CD4-positive, alpha-beta T cell treated with Interleukin-2 at 100 ng/mL for 4 hours (primary cell): ENCODE measurements at regions not wholly inside any gene's neighbourhood (a gene's known extent, or its start where the extent isn't known, plus 50 kb on each side); places are given as distances from the start of the nearest gene placed in this dataset.
"Not testable (repeated sequence)": the region's sequence is repeated elsewhere in the genome, so short reads cannot be mapped to it uniquely, and the experiment has no call there.

Experiments
- DNase-seq: peaks from one replicate; pipeline ENCODE4 v3.0.0-alpha.2; 2020; ENCODE audit warnings: low spot score

DNA sequence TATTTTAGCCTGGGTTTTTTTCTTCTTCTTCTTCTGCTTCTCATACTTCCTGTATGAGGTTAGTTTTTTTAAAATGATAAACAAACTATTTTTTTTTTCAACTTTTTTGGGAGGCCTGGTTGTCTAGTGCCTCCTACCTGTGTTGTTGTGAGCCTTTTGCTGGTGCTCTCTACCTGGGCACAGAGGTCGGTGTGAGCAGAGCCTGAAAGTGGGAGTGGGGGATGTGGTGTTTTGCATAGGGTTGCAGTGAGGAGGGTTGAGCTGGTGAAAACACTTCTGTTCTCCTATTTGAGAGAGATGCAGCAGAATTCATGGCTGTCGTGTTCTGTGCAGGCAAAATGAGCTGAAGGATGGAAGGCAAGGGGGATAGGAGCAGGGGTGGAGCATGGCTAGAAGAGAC lies 232.7 kb upstream of the PLGLB2 start:
- peak; percentile 50 for DNase-seq

GRCh38 chr2:87515875-87516274 lies 232.0 kb upstream of the PLGLB2 start:
- not testable (repeated sequence) for DNase-seq

DNA sequence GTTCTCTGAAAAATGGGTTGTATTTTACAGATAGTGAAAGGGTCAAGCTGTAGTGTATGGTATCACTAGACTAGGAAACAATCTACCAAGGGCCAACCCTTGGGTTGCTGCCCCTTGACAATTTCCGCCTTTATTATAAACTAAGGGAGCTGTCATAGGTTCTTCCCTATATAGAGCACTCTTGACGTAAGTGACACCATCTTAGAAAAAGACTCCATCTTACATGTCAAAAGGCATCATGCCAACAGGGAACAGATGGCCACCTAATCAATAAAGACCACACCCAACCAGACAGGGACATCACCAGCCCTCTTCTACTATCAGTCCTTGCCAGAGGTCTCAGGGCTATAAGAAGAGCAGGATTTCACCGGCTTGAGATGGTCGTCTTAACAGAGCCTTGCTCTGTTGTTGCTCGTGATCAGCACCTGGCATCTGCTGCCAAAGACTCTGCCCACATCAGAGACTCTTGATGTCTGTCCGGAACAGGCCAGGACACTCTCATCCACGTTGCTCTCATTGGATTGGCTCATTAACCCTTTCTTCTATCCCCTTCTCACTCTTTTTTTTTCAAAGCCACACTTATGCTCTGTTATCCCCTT lies 231.4 kb upstream of the PLGLB2 start:
- not testable (repeated sequence) for DNase-seq

DNA sequence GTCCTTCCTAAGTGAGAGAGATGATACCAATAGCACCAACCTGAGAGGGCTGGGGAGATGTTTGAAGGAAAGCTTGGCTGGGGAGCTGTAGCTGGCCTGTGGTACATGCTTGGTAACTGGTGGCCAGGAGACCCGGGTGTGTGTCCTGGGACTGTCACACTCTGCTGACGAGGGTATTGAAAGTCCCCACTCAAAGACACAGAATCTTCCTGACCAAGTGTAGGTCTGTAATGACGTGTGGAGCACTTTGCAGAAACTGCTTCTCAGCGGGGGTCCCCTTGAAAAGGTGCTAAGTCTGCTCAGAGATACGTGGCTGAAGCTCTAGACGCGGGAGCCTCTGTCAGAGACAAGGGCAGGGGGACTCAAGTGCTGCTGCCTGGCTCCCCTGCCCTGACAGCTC lies 230.4 kb upstream of the PLGLB2 start:
- not testable (repeated sequence) for DNase-seq

DNA sequence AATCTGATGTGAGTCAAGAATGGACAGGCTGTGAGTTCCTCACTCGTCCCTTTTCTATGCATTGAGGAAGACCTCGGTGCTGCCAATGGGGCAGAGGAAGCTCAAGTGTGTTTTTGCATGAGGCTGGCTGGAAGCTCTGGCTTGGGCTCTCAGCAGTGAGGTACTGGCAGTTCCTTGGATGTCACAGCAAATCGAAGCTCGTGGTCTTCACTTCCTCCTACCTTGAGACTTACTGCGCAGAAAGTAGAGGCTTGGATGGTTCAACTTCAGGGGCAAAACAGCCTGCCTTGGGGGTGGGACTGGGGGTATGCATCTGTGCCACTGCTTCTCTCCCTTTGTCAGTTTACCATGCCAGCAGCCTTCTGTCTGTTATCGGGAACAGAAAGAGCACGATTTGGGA lies 229.8 kb upstream of the PLGLB2 start:
- not testable (repeated sequence) for DNase-seq

DNA sequence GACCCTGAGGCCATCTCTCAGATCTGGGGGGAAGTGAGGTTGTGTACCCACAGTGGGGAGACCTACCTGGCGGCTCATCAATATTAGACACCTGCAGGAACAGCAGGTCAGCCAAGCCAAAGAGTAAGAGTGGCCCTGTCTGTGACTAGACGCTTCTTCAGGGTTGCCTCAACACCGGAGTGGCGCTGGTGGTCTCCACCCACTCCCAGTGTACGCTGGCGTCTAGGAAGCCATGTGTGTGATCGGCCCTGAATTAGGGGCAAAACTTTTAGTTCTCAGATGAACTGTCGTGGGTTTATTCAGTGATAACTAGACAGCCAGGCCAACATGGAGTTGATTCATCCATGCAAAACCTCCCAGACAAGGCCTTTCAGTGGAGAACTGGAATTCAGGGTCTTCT lies 229.3 kb upstream of the PLGLB2 start:
- not testable (repeated sequence) for DNase-seq

- DNase-seq: not testable (repeated sequence)
These were observed 228.5 kb upstream of the PLGLB2 start for GRCh38 chr2:87519158-87520011.

- DNase-seq: peak; percentile 61
These were observed 226.8 kb upstream of the PLGLB2 start for GRCh38 chr2:87521057-87521456.

- not testable (repeated sequence) for DNase-seq
These were observed 226.4 kb upstream of the PLGLB2 start for GRCh38 chr2:87521489-87521888.

DNA sequence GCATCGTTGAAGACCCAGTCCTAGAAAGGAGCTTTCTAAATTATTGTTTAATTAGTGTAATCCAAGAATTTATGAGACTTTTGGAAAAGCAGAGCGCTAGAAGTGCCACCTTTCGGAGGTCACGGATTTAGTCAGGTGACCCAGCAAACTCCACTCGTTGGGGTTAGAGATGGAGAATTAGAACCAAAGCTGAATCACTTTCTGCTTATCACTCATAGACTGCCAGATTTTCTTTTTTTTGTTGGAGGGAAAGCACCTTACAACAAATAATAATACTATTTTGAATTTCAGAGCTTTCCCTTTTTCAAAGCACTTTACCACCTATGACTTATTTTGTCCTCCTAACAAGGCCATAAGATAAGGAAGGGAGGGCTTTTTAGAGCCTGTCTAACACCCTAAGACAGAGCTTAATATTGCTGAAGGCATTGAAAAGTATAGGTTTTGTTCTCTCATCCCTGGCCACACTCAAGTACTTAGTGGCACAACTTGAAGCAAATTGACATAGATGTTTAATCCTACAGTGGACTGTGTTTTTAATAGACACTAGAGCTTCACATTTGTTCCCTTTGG lies 223.2 kb upstream of the PLGLB2 start:
- DNase-seq: peak; percentile 62

DNA sequence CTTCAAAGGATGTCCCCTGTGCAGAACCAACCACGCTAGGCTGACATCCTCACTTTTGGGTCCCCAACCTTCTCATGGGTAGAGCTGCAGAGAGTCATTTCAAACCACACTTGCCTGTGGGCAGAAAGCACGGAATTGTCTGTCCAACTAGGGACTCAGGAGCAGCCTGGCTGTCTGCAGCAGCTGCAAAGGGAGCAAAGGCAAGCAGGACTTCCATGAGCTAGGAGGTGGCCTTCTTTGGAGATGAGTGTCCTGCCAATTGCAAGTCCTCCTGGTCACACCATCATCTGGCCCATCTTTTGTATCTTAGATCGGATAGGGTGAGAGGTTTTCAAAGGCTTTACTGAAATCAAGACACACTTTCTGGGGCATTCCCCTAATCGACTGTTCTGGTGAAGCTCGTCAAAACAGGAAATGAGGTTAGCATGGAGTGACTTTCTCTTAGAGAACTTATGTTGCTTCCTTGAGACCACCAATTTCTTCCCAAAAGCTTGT lies 222.3 kb upstream of the PLGLB2 start:
- DNase-seq: peak; percentile 71

GRCh38 chr2:87526258-87526657 lies 221.6 kb upstream of the PLGLB2 start:
- not testable (repeated sequence) for DNase-seq

- DNase-seq: peak; percentile 51
These were observed 215.7 kb upstream of the PLGLB2 start for GRCh38 chr2:87531968-87532715.

DNA sequence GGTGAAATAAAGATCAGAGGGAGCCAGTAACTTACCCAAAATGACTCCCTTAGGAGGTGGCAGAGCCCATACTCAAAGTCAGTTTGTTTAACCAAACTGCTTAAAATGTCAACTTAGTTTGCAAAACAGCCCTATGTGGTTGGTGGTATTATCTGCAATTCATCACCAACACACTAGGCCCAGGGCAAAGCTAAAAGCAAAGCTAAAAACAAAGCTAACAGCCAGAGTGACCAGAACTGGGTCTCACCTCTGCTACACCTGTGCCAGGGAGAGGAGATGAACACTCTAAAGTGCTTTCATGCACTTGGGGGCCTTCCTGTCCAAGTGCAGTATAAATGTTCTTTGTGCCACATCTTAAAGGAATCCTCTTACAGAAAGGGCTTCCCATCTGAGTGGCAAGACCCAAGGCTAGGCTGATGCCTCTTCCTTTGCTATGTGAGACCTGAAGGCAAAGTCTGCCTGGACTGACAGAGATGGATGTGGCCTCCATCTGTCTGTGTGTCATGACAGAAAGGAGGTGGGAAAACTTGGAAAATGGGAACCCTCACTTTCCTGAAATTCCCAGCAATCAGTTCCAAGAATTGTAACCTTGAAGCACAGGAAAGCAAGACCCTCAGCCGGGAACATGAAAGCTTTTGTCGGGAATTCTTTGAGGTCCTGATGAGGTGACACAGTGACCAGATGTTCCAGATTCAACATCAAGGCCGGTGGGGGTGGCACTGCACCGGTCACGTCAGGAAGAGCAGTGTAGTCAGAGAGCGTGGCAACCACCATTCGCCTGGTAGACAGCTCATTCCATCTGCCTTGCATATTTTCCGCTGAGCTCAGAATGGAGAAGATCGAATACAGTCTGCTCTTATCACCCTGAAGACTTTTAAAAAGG lies 214.3 kb upstream of the PLGLB2 start:
- not testable (repeated sequence) for DNase-seq

DNA sequence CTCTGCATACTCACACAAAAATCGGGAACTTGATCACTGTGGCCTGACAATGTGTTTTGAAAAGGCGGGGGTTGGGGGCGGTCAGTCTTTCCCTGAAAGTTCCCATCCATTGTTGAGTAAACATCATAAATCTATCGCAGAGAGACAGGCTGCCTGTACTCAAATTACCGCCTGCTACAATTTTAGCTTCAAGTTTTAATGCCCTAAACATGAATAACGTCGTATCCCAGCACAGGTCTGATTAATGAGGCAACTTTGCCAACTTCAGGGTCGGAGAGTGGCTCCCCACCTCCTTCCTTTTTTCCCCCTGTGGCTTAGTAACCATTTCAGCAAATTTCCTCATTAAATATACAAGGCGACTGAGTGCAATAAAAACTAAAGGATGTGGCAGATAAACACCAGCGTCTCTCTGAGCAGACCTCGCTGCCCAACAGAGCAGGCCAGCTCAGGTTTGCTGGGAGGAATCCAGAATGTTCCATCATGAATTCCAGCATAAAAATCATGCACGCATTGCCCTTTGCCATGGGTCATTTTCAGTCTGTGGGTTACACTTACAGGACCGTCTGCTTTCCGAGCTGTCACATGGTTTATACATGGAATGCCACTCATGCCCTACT lies 213.5 kb upstream of the PLGLB2 start:
- DNase-seq: not testable (repeated sequence)

GRCh38 chr2:87536427-87536826 lies 211.5 kb upstream of the PLGLB2 start:
- DNase-seq: not testable (repeated sequence)

- peak; percentile 49 for DNase-seq
These were observed 210.6 kb upstream of the PLGLB2 start for GRCh38 chr2:87537251-87537671.

DNA sequence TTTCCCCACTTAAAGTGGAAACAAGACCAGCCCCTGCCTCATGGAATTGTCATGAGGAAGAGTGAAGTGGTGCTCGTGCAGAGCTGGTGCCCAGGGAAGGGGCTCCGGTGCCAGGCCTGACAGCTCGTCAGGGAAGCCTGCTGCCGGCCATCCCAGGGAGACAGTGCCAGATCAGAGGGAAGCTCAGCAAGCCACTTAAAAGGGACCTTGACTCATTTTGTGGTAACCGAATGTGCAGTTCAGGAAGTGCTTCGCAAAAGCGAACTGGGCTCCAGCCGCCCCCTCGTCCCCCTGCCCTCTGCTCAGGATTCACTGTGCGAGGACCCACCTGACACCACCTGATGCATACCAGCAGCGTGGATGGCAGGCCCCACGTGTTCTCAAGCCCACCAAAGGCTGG lies 209.6 kb upstream of the PLGLB2 start:
- DNase-seq: not testable (repeated sequence)

DNA sequence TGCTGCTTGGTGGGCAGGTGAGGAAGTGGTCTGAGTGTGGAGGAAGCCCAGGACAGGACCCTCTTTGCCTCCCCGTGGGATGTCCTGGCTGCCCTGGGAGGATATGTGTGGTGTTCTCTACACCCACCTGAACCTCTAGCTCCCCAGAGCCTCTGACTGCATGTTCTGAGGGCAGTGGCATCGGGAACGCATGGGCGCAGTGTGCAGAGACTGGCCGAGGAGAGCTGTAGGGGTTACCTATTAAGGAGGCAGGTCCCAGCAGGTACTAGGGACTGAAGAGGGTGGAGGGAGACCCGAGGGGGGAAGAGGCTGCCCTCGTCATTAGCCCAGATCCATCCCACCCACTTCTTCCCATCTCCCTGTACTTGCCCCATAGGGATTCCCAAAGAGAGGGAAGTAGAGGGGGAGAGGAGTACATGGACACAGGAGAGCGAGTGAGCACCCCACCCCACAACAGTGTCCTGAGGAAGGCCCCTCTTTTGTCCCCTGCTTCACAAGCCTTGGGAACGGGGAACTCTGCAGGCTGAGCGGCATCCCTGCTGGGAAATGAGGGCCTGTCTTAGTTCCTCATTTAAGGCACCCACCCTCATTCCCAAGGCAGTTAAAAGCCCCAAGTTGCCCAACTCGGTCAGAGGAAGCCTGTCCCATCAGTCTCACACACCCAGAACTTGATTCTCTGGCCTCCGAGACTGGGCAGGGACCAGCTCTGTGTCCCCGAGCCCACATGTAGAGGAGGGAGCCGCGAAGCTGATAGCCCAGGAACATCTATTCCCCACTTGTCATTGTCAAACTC lies 208.5 kb upstream of the PLGLB2 start:
- DNase-seq: not testable (repeated sequence)

DNA sequence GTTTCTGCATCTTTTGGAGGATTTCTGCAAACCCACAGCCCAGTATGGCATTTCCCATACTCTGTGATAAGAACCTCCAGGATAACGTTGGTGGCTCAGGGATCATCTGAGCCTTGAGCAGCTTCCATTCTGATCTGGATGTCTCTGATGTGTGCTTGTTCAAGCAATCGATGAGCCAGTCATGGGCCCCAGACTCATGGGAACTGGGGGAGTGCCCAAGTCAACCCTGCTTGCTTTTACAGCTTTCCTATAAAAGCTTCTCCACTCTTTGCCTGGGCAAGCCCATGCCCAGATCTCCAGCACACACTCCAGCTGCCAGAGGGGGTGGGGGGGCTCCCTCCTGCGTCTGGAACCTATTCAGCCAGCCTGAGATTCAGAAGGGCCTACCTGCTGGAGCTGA lies 207.6 kb upstream of the PLGLB2 start:
- DNase-seq: not testable (repeated sequence)
